ENCODE measurements at regions not wholly inside any gene's neighbourhood (a gene's known extent, or its start where the extent isn't known, plus 50 kb on each side); places are given as distances from the start of the nearest gene placed in this dataset.
"Not testable (repeated sequence)": the region's sequence is repeated elsewhere in the genome, so short reads cannot be mapped to it uniquely, and the experiment has no call there.

- H3K27ac ChIP-seq (ENCODE audit: insufficient read depth, low read depth, low read length) = peak overlapping the region; percentile 95
- intact Hi-C loops (cut with micrococcal nuclease) = loop anchor here (1.0 kb wide), 5 partner anchors 10 to 319 kb away; no protein-coding TSS in a partner anchor
- H2AFZ ChIP-seq (ENCODE audit: low read depth, low read length); H4K20me1 ChIP-seq (replicated peaks; ENCODE audit: control insufficient read depth, extremely low read depth, insufficient read depth, low read length); H3K27me3 ChIP-seq (ENCODE audit: control insufficient read depth in 2 of 2, insufficient read depth in 2 of 2, low read length in 2 of 2); H3K79me2 ChIP-seq (ENCODE audit: control insufficient read depth, insufficient read depth, low read length); FAIRE-seq; H3K4me3 ChIP-seq (replicated peaks in 1 of 3; ENCODE audit: insufficient read depth in 1 of 3, low read depth in 1 of 3, low read length in 3 of 3); H3K36me3 ChIP-seq (ENCODE audit: control insufficient read depth in 2 of 2, extremely low read depth in 1 of 2, insufficient read depth in 2 of 2, low read length in 2 of 2); dilution Hi-C loops (cut with MboI; ENCODE audit: extremely low pct_ligation_motif_present, low sequenced_read_pairs); H3K9me1 ChIP-seq (replicated peaks; ENCODE audit: control insufficient read depth, extremely low read depth, insufficient read depth, low read length); H3K9me3 ChIP-seq (replicated peaks; ENCODE audit: control insufficient read depth, insufficient read depth, low read length): not testable (repeated sequence)
- ChIA-PET POLR2A (interaction anchor here (0.5 to 3.2 kb wide), 11 partner anchors 12 to 657 kb away, joined by 3 to 33 read pairs (median 7); partner anchors contain the start of gene THBS1), CTCF (interaction anchor here (0.8 to 2.8 kb wide), 13 partner anchors 9 to 554 kb away, joined by 3 to 12 read pairs (median 4); partner anchors contain the start of gene THBS1)
- TF ChIP-seq GATA2 (IDR thresholded peaks at IDR 0.05; ENCODE audit: insufficient read depth, insufficient read length, low read depth, low read length) (peak; percentile 65), JUN (IDR thresholded peaks at IDR 0.05; ENCODE audit: borderline replicate concordance, insufficient read depth, insufficient read length, low read depth) (peak; percentile 79)
- H3K9ac ChIP-seq (replicated peaks; ENCODE audit: extremely low read depth, insufficient read depth, low read length) = peak overlapping the region; percentile 68
- H3K4me1 ChIP-seq (ENCODE audit: control insufficient read depth, extremely low read depth, insufficient read depth, low read length) = peaks cover 43% of the 10 kb centered on the region
- DNase-seq (ENCODE audit: low read depth, low spot score) = peak; percentile 90
- H3K4me2 ChIP-seq (ENCODE audit: insufficient read depth, low read length) = peak overlapping the region; percentile 49
- BruUV-seq (replicated peaks) = TSS peak; percentile 86
Observed at GRCh38 chr15:39261397-39262183, 319.3 kb upstream of the THBS1 start.

- H3K9ac ChIP-seq (replicated peaks; ENCODE audit: extremely low read depth, insufficient read depth, low read length); POLR2A ChIA-PET; H3K27me3 ChIP-seq (ENCODE audit: control insufficient read depth in 2 of 2, insufficient read depth in 2 of 2, low read length in 2 of 2); H3K79me2 ChIP-seq (ENCODE audit: control insufficient read depth, insufficient read depth, low read length); H3K9me3 ChIP-seq (replicated peaks; ENCODE audit: control insufficient read depth, insufficient read depth, low read length); H3K9me1 ChIP-seq (replicated peaks; ENCODE audit: control insufficient read depth, extremely low read depth, insufficient read depth, low read length); H3K4me2 ChIP-seq (ENCODE audit: insufficient read depth, low read length); dilution Hi-C loops (cut with MboI; ENCODE audit: extremely low pct_ligation_motif_present, low sequenced_read_pairs); H4K20me1 ChIP-seq (replicated peaks; ENCODE audit: control insufficient read depth, extremely low read depth, insufficient read depth, low read length); FAIRE-seq; BruUV-seq (replicated peaks); H3K4me3 ChIP-seq (replicated peaks in 1 of 3; ENCODE audit: insufficient read depth in 1 of 3, low read depth in 1 of 3, low read length in 3 of 3); H2AFZ ChIP-seq (ENCODE audit: low read depth, low read length); DNase-seq (ENCODE audit: low read depth, low spot score); CTCF ChIA-PET; intact Hi-C loops (cut with micrococcal nuclease); H3K27ac ChIP-seq (ENCODE audit: insufficient read depth, low read depth, low read length); H3K36me3 ChIP-seq (ENCODE audit: control insufficient read depth in 2 of 2, extremely low read depth in 1 of 2, insufficient read depth in 2 of 2, low read length in 2 of 2): not testable (repeated sequence)
- peak; percentile 33 for TF ChIP-seq GATA2 (IDR thresholded peaks at IDR 0.05; ENCODE audit: insufficient read depth, insufficient read length, low read depth, low read length)
- peaks cover 56% of the 10 kb centered on the region for H3K4me1 ChIP-seq (ENCODE audit: control insufficient read depth, extremely low read depth, insufficient read depth, low read length)
Observed at GRCh38 chr15:39262995-39263772, 317.7 kb upstream of the THBS1 start.

Data from endothelial cell of umbilical vein (primary cell).